ENCODE measurements at regions not wholly inside any gene's neighbourhood (a gene's known extent, or its start where the extent isn't known, plus 50 kb on each side); places are given as distances from the start of the nearest gene placed in this dataset.
"Not testable (repeated sequence)": the region's sequence is repeated elsewhere in the genome, so short reads cannot be mapped to it uniquely, and the experiment has no call there.

DNA sequence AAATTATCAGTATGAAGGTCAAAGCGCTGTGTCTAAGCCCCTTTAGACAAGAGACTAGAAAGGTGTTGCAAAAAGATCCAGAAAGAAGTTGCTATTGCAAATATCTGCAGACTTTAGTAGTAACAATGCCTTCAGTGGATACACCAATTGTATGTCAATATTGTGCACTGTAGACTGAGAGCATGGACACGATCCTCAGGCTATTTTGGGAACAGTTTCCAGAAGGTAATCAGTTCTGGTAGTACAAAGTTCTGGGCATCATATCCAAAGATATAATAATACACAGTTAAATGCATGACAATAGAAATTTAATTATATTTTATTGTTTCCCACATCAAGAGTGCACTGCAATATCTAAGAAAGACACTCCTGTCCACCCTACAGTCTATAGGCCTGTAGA is 84.1 kb upstream of the LUZP2 start:
- Histone ChIP-seq H3K36me3 (ENCODE audit: control insufficient read depth in 4 of 4, insufficient read depth in 4 of 4, low read length in 4 of 4) (no peaks in the 10 kb centered on the region), H3K27ac (ENCODE audit: low read depth in 1 of 2, low read length in 1 of 2) (no peak overlapping the region), H3K4me1 (ENCODE audit: control insufficient read depth in 5 of 5, insufficient read depth in 5 of 5, low read length in 5 of 5) (peaks cover 0 to 5% (median 0%) of the 10 kb centered on the region in 5 donors), H3K9ac (ENCODE audit: insufficient read depth in 1 of 2, low read length in 2 of 2) (no peak overlapping the region), H3K9me3 (ENCODE audit: control insufficient read depth in 4 of 4, insufficient read depth in 3 of 4, low read length in 3 of 4) (no peaks in the 10 kb centered on the region), H3K27me3 (ENCODE audit: control insufficient read depth in 3 of 3, insufficient read depth in 3 of 3, low read length in 2 of 3) (no peaks in the 10 kb centered on the region), H3K4me3 (no peak overlapping the region)
- 83 to 84% methylated on average over 2 of the region's 2 CpGs for WGBS, 2 donors
- ATAC-seq (ENCODE audit: insufficient read depth, low FRiP score) (no peak), DNase-seq (no peak)
- TF ChIP-seq, protein P1, sequence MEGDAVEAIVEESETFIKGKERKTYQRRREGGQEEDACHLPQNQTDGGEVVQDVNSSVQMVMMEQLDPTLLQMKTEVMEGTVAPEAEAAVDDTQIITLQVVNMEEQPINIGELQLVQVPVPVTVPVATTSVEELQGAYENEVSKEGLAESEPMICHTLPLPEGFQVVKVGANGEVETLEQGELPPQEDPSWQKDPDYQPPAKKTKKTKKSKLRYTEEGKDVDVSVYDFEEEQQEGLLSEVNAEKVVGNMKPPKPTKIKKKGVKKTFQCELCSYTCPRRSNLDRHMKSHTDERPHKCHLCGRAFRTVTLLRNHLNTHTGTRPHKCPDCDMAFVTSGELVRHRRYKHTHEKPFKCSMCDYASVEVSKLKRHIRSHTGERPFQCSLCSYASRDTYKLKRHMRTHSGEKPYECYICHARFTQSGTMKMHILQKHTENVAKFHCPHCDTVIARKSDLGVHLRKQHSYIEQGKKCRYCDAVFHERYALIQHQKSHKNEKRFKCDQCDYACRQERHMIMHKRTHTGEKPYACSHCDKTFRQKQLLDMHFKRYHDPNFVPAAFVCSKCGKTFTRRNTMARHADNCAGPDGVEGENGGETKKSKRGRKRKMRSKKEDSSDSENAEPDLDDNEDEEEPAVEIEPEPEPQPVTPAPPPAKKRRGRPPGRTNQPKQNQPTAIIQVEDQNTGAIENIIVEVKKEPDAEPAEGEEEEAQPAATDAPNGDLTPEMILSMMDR (IDR thresholded peaks at IDR 0.05; ENCODE audit: control extremely low read depth, extremely low read depth) = no peak

DNA sequence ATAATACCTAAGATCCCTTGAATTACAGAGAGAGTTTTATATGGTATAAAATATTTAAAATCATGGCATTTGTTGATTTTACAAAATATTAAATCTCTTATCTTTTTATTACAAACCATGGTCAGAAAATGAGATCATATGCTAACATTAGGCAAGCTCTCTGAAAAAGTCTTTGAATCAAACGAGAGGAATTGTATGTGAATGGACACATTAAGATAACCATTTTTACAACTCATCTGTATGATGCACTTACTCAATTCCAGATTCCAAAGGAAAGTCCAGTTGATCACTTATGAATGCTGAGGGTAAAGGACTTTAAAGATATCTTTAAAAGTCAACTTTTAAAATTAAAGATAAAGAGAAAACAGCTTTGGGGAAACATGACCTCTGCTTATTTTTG is 83.5 kb upstream of the LUZP2 start:
- 66 to 76% methylated on average over 1 of the region's 1 CpG for WGBS, 2 donors
- no peak for DNase-seq
- Histone ChIP-seq H3K4me1 (ENCODE audit: control insufficient read depth in 5 of 5, insufficient read depth in 5 of 5, low read length in 5 of 5) (peaks cover 0 to 5% (median 0%) of the 10 kb centered on the region in 5 donors), H3K4me3 (no peak overlapping the region), H3K36me3 (ENCODE audit: control insufficient read depth in 4 of 4, insufficient read depth in 4 of 4, low read length in 4 of 4) (no peaks in the 10 kb centered on the region), H3K9ac (ENCODE audit: insufficient read depth in 1 of 2, low read length in 2 of 2) (no peak overlapping the region), H3K27me3 (ENCODE audit: control insufficient read depth in 3 of 3, insufficient read depth in 3 of 3, low read length in 2 of 3) (no peaks in the 10 kb centered on the region), H3K9me3 (ENCODE audit: control insufficient read depth in 4 of 4, insufficient read depth in 3 of 4, low read length in 3 of 4) (no peaks in the 10 kb centered on the region), H3K27ac (ENCODE audit: low read depth in 1 of 2, low read length in 1 of 2) (no peak overlapping the region)
- ATAC-seq (ENCODE audit: insufficient read depth, low FRiP score) = no peak
- TF ChIP-seq, protein P1 (IDR thresholded peaks at IDR 0.05; ENCODE audit: control extremely low read depth, extremely low read depth) = no peak

DNA sequence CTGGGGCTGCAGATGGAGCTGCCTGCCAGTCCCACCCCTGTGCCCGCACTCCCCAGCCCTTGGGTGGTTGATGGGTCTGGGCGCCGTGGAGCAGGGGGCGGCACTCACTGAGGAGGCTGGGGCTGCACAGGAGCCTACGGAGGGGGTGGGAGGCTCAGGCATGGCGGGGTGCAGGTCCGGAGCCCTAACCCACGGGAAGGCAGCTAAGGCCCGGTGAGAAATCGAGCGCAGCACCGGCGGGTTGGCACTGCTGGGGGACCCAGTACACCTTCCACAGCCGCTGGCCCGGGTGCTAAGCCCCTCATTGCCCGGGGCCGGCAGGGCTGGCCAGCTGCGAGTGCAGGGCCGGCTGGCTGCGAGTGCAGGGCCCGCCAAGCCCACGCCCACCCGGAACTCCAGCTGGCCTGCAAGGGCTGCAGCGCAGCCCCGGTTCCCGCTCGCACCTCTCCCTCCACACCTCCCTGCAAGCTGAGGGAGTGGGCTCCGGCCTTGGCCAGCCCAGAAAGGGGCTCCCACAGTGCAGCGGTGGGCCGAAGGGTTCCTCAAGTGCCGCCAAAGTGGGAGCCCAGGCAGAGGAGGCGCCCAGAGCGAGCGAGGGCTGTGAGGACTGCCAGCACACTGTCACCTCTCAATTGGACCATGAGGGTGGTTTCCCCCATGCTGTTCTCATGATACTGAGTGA is 80.8 kb upstream of the LUZP2 start:
- H3K4me1 ChIP-seq (ENCODE audit: control insufficient read depth in 5 of 5, insufficient read depth in 5 of 5, low read length in 5 of 5); H3K9ac ChIP-seq (ENCODE audit: insufficient read depth in 1 of 2, low read length in 2 of 2); H3K27me3 ChIP-seq (ENCODE audit: control insufficient read depth in 3 of 3, insufficient read depth in 3 of 3, low read length in 2 of 3); H3K9me3 ChIP-seq (ENCODE audit: control insufficient read depth in 4 of 4, insufficient read depth in 3 of 4, low read length in 3 of 4); H3K27ac ChIP-seq (ENCODE audit: low read depth in 1 of 2, low read length in 1 of 2); DNase-seq; ATAC-seq (ENCODE audit: insufficient read depth, low FRiP score); H3K36me3 ChIP-seq (ENCODE audit: control insufficient read depth in 4 of 4, insufficient read depth in 4 of 4, low read length in 4 of 4); H3K4me3 ChIP-seq: not testable (repeated sequence)
- WGBS, 2 donors = 95 to 96% methylated on average over 31 to 34 of the region's 34 CpGs

DNA sequence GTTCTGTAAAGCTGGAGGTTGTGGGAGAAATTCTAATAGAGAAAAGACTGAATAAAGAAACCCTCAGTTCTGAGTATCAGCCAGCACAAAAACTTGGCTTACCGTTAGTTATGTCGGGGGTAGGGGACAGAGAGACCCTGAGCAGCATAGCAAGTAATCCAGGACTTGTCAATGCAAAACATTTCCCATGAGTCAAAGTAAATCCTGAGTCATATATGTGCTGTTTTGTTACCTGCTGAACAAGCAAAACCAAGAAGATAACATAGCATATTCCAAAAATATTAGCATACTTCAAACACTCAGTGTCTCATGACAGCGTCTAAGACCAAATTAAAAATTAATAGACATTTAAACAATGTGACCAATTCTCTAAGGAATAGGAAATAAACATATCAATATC is 75.1 kb upstream of the LUZP2 start:
- H3K27me3 ChIP-seq (ENCODE audit: control insufficient read depth in 3 of 3, insufficient read depth in 3 of 3, low read length in 2 of 3) = no peaks in the 10 kb centered on the region
- TF ChIP-seq, protein P1 (IDR thresholded peaks at IDR 0.05; ENCODE audit: control extremely low read depth, extremely low read depth) = no peak
- H3K36me3 ChIP-seq (ENCODE audit: control insufficient read depth in 4 of 4, insufficient read depth in 4 of 4, low read length in 4 of 4) = no peaks in the 10 kb centered on the region
- no peak overlapping the region for H3K27ac ChIP-seq (ENCODE audit: low read depth in 1 of 2, low read length in 1 of 2)
- H3K9me3 ChIP-seq (ENCODE audit: control insufficient read depth in 4 of 4, insufficient read depth in 3 of 4, low read length in 3 of 4) = no peaks in the 10 kb centered on the region
- H3K4me1 ChIP-seq (ENCODE audit: control insufficient read depth in 5 of 5, insufficient read depth in 5 of 5, low read length in 5 of 5) = no peaks in the 10 kb centered on the region
- H3K9ac ChIP-seq (ENCODE audit: insufficient read depth in 1 of 2, low read length in 2 of 2) = no peak overlapping the region
- H3K4me3 ChIP-seq = no peak overlapping the region
- DNase-seq = no peak
- 82 to 89% methylated on average over 3 of the region's 3 CpGs for WGBS, 2 donors
- no peak for ATAC-seq (ENCODE audit: insufficient read depth, low FRiP score)

All from lung (tissue), 11 donors.